NB4 (cell line): ENCODE measurements at regions not wholly inside any gene's neighbourhood (a gene's known extent, or its start where the extent isn't known, plus 50 kb on each side); places are given as distances from the start of the nearest gene placed in this dataset.

Experiments
- CTCF ChIP-seq: IDR thresholded peaks from one replicate; pipeline ENCODE4 v1.5.1; 2012; ENCODE audit warnings: low read depth, low read length
- MAX ChIP-seq: IDR thresholded peaks from 2 replicates; pipeline ENCODE4 v1.6.1; 2011; ENCODE audit warnings: low read depth, low read length
- POLR2A ChIP-seq: IDR thresholded peaks from 2 replicates; pipeline ENCODE4 v1.6.1; 2011; ENCODE audit warnings: mild to moderate bottlenecking; ENCODE audit not compliant: insufficient read length; ENCODE audit errors: extremely low read depth

GRCh38 chr16:8075271-8075670 is 515.0 kb downstream of the TMEM114 start:
- TF ChIP-seq CTCF (no peak), MAX (no peak), POLR2A (no peak)
